DMS153 (cell line): ENCODE measurements at regions not wholly inside any gene's neighbourhood (a gene's known extent, or its start where the extent isn't known, plus 50 kb on each side); places are given as distances from the start of the nearest gene placed in this dataset.
A peak's percentile ranks its signal among the peaks of the same experiment; 100 is the strongest.

ENCODE experiments used
- DNase-seq: peaks from one replicate; lab custom pipeline; 2025; lab: John Stamatoyannopoulos, UW

DNA sequence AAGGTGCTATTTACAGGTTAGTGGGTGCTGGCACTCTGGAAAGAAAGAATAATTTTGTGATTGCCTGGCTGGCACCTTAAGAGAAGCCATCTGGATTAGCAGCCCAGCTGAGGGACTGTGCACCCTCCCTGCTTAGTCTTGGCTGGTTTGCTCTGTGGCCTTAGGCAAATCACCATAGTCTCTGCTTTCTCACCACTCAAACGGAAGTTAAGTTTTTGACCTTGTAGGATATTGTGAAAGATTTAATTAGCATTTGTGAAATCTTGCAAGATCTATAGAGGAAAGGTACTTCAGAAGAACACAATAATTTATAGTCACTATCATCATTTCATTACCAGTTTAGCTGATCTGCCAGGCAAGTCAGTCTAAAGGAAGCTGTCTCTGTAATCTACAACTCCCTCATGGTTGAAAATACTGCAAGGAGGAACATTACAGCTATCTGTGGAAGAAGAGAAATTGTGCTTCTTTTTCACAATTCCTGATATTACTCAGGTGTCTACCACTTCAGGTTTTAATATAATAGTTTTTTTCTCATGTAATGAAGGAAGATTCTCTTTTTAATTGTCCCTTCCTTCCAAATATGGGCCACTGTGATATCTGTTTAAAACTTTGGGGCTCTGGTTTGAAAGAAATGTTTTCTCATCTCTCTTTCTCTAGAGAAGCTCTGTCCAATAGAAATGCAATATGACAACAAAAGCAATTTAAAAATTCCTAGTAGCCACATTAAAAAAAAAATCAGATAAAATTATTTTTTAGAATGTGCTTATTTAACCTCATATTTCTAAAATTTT, 219.6 kb downstream of the PTEN start:
- no peak for DNase-seq

DNA sequence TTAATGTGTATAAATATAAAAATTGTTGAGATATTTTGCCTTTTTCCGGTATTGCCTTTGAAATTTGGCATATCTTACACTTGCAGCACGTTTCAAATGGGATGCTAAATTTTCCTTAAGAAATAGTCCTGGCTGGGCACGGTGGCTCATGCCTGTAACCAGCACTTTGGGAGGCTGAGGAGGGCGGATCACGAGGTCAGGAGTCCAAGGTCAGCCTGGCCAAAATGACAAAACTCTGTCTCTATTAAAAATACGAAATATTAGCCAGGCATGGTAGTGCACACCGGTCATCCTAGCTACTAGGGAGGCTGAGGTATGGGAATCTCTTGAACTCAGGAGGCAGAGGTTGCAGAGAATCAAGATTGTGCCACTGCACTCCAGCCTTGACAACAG, 220.2 kb downstream of the PTEN start:
- DNase-seq: no peak

DNA sequence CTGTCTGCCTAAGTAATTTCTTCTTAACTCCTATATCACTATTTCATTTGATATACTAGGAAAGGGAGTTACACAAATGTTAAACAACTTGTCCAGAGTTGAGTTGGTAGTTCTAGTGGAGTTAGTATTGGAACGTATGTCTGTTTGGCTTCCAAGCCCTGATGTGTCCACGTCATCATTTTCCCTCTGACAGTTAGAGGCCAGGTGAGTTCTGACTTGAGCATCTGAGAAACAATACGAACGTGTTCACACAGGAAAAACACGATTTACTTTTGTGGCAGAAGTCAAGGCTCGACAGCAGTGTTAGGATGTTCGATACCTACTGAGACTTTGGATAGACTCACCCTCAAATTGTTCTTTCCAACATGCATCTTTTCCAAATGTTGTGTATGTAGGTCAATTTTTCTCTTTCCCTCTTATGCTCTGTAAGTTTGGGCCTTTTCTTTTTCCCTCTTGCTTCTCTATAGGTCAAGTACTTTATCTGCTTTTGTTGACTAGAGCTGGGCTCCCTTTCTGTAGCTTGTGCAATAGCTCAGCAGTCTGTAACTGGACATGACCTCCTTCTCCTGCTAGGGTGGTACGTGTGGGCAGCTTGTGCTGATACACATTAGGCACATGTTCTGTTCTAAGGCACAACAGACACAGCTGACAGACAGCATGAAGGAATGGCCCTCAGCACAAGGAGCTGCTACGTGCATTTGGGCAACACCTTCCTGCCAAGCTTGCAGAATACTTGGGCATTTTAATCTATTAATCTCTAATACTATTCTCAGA, 222.9 kb downstream of the PTEN start:
- no peak for DNase-seq

DNA sequence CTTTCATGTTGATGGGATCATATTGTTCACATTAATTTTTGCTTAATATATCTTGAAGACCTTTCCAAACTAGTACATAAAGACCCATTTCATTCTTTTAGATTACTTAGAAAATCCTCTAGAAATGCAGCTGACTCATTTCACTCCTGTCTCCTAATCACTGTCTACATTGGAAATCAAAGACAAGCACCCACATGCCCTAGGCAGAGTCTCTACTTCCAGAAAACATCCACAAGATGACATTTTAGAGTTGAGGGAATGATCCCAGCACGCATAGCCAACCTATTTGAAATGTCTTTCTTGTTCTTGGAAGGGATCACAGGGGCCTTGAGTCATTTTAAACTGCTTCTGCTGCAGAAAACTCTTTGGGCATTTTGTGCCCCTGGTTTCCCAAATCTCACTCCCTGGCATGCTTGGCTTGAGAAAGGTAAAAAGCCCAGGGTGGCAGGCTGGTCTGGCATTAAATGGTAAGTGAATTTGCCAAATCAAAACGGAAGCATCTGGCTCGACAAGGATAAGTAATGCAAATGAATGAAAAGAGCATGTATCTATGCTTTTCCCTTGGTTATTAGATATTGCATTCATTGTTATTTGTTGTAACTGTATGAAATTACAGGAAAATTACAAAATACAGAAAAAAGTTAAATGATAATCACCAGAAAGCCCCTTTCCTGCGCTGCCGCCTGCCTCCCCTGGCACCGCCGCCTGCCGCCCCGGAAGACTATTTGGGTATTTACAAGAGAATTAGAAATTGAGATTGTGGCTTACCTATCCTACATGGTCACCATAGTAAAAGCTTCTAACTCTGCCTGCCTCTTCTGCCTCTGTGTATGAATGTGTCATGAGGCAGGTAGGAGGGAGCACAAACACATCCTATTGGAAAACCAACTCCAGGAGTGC, 225.3 kb downstream of the PTEN start:
- DNase-seq: no peak

DNA sequence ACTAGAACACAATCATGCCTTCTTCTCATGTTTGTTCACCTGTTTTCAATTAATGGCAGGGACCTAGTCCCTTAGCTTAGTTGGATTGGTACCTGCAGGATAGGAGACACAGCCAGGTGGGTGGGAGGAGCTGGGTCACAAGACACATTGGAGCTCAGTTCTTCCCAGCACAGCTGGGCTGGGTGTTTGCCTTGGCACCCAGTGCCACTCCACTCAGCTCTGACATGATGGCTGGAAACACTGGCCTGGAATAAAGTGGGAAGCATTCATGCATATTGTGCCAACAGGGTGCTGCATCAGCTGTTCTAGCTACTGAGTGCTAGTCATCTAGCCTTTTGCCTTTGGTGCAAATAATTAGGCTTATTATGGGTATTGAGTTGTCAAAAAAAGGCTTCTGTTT, 226.1 kb downstream of the PTEN start:
- peak; percentile 96 for DNase-seq

DNA sequence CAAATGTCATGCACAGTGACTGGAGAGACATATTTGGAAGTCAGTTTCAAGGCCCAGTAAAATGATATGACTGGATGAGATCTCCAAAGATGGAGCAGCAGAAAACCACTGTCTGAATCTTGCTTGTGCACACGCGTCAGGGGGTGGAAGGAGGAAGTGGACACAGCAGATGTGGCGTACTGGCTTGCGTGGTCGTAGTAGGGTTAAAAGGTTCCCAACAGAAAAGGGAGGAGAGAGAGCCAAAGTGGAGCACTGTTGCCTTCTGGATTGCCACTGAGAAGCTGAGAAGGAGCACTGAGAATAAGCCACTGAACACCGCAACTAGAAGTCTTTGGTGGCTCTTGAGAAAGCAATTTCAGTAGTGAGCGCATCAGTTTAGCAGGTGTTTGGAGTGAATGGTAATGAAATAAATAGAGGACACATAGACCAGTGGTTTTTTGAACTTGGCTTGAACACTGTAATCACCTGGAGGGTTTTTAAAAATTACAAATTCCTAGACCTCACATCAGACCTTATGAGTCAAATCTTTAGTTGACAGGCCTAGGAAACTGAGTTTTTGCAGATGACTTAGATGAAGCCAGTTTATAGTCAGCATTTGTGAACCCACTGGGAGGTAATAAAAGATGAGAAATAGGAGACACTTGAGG, 227.3 kb downstream of the PTEN start:
- no peak for DNase-seq

DNA sequence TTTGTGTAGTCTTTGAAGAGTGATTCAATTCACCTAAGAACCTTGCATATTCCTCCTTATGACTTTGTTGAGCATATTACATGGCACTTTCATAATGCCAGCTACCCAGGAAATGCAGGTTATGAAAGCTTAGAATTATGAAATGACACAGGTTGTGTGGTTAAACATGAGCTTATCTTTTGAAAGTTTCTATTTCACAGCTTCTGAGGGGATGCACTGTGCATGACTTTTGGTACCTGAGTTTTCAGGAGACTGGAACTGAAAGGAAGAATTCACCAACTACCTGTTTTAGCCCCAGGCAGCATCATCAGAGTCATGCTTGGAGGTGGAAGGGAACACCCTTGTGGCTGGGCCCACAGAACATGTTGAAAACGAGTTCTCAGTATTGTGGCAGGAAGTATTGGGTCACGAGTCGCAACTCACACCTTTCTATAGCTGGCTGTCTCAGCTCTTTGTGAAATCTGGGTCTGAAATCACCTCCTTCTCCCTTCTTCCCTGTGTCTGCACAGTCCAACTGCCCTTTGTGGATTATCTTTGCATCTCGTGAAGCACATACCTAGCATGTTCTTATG, 228.2 kb downstream of the PTEN start:
- DNase-seq: no peak

DNA sequence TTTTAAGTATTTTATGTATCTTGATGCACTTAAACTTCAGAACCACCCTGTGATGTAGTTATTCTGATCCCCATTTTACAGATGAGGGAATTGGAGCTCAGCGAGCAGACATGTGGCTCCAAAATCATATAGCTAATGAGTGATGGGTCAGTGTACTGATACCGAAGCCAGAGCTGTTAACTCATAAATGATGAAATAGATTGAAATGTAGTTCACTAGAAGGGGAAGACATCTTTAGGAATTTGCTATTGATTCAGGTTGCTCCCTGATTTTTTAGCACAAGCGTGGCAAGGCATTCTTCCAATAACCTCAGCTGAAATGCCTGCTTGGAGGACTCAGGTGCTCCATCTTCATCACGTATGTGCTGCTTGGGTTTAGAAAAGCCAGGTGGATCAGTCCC, 228.8 kb downstream of the PTEN start:
- no peak for DNase-seq

DNA sequence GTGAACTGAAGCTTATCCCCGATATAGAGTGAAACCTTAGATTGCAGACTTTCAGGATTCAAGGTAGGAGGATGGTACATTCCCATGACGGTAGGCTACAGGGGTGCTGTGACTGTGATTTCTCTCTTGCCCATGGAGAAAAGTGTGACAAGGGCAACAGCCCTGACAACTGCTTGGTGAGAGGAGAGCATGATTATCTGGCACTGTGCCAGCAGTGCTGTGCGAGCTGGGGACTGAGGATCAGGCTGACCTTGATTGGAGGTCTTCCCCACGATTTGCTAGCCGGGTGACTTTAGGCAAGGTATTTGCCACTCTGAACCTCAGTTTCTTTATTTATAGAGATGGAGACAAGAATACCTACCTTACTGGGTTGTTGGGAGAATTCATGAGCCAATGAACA, 229.5 kb downstream of the PTEN start:
- DNase-seq: peak; percentile 29

DNA sequence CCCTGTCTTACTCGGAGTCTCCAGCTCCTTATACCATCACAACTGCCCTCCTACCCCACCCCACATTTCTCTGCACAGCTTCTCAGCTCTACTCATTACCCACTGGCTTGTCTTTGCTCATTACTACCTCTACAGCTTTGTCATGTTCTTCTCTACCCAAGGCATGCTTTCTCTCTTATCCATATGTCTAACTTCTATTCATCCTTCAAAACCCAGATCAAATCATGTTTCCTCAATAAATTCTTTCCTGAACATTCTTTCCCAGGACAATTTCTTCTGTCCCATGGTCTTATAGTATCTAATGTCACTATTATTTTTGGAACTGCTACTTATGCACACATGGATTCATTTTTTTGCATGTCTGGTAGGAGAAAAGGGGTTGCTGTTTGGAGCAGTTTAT, 231.4 kb downstream of the PTEN start:
- no peak for DNase-seq

DNA sequence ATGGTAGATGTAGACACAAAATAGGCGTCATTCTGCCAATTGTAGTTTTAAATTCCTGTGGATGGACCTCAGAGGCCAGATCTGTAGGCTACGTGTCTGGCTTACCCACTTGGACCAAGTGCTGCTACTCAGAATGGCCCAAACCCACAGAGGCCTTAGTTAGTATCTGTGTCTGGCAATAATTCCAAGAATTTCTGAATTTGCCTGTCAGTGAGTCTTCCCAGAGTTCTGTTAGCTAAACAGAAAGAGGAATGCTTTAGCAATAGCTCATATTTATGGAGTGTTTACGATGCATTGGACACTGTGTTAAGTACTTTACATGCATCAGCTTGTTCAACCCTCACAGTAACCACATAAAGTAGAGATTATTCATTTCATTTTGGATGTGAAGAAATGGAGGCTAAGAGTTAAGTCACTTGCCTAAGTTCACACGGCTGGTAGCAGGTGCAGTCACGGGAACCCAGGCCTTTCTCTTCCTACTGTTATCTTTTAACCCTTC, 231.8 kb downstream of the PTEN start:
- DNase-seq: no peak

DNA sequence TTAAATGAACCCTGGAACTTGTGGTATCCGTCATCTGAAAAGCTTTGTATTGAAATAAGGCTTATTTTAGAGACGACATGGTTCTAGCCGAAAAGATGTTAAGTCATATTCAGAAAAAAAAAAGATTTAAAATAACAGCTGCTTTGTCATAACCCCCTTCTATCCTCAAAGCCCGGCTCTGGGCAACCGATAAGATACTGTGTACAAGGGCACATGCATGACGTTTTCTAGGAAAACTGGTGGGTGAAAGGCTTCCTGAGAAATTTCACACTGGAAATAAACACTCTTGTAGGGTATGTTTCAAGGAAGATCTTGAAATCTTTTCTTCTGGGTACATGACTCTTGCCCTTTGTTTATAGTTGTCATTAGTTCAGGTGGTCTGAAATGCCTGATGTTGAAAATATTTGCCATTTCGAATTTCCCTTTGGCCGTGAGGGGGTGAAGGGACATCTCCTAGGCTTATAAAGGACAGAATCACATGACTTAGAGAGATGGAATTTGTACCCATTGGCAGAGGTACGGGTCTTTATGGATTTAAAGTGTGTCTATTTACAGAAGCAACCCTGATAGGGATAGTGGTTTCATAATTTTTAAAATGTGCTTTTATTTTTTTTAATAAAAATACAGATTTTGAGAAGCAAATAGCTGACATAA, 232.5 kb downstream of the PTEN start:
- DNase-seq: no peak

DNA sequence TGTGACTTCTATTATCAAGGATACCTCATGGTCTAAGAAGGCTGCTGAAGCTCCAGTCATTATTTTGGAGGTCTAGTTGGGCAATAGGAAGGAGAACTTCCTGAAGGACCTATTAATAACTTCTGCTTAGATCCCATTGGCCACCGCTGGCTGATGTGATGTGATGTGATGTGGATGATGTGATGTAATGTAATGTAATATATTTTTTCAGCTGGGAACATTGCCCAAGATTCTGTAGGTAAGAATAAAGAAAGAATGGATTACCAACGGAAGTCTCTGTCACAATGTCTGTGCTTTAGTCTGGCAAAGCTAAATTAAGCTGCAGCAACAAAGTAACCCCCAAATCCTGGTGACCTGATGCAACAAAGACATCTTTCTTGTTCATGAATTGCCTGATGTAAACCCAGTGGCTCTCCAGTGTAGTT, 233.7 kb downstream of the PTEN start:
- DNase-seq: no peak

DNA sequence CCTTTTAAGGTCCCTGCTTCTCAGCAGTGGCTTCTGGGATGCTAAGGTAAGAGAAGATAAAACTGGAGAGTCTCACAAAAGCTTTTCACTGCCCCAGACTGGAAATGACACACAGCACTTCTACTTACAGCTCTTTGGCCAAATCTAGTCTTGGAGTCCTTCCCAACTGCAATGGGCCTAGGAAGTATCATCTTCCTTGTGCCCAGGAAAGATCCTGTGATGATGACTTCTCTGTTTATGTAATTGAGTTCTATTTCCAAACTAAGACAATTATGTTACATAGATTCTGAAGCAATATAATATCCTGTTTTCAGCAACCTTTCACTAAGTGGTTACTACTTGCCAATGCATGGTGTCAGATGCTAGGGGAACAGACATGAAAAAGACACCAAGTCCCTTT, 234.1 kb downstream of the PTEN start:
- DNase-seq: no peak

DNA sequence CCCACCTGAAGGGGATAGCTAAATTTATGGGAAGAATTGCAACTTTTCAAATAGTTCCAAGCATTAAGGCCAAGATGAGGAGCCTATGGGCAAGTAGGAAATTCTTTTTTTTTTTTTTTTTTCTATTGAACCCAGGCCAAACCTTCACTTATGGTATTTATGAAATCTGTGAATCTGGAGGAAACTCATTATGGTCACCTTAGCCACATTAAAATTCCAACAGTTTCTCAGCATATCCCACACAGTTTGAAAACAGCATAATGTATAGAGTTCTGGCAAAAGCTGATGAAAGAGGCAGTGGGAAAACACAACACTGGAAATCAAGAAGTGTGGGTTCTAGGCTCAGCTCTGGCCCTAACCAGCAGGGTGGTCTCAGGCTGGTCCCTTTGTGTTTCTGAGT, 236.9 kb downstream of the PTEN start:
- no peak for DNase-seq

DNA sequence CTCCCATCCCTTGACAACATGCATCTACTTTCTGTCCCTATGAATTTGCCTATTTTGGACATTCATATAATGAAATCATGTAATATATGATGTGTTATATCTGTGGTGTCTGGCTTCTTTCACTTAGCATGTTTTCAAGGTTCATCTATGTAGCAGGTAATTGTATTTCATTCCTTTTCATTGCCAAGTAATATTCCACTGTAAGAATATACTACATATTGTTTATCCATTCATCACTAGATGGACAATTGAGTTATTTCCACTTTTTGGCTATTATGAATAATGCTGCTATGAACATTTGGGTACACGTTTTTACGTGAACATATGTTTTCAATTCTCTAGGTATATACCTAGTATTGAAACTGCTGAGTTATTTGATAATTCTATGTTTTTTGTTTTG, 238.2 kb downstream of the PTEN start:
- no peak for DNase-seq

DNA sequence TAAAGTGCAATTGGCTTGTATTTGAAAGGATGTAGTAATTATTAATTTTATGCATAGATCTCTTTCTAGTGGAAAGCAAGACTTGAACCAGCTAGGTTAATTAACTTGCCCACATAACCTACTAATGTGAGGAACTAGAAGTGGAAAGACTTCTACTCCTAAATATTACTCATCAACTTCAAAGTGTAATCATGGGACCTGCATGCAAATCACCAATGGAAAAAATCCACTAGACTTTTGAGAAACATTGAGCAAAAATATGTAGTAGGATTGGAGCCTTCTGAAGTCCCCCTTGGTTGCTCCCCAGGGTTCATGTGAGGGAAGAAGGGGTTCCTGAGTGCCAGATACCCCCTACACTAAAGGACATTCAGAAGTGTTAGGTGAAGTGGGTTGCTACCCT, 240.2 kb downstream of the PTEN start:
- DNase-seq: no peak

DNA sequence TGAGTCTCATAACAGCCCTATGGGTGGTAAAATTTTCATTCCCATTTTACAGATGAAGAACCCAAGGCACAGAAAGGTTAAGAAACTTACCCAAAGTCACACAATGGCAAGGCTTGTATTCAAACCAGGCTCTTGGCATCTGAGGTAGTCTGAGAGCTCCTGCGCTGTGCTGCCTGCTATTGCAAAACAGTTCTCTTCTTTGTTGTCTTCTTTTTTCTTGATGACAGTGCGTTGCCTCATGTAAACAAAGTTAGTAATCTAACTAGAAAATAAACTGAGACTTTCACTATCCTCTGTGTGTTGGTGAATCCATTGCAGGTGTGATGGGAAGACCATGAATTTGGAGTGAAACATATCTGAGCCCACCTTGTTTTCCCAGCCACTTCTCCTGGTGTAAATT, 240.8 kb downstream of the PTEN start:
- no peak for DNase-seq

DNA sequence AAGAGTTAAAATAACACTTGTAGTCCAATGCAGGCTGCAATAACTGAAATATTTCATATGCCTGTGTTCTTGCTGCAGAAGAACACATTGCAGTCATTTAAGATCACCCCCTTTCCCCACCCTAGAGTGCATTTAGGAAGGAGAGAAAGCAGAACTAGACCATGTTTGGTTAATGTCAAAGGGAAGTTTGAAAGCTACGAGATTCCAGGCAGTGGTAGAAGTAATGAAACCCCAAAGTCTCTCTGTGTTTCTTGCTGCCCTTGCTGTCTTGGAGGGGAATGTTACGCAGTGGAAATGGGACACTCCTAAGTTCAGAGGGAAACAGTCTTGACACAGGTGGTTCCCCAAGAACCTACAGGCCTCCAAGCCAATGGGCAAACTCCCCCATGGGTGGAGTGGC, 242.9 kb downstream of the PTEN start:
- DNase-seq: no peak

DNA sequence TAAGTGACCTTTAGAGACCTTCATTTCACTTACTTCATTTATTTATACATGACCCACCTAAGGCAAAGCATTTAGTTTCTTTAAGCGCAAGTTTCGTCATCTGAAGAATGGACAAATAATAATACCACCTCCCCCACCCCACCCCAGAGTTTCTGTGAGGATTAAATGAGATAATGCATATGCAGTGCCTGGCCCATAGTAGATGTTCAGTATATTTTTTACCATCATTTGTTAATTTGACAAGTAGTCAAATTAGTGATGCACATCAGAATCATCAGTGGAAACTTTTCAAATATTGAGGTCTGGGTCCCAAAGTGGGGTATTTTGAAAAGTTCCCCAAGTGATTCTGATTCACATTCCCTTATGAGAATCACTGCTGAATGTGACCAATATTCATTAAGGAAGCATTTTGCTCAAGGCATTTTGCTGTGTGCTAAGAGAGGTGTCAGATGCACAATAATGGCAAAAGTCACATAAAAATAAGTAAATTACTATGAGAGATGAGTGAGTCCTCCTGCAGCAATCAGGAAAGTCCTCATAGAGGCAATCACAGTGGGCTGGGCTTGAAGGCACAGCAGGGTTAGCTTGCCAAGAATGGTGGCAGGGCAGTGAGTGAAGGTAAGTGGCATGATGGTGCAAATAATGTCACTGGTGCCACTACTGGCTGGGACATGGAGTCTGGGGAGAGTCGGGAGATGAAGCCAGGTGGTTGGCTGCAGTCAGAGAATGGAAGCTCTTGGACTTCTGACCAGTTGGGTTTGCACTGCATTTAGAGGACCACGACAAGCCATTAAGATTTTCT, 244.1 kb downstream of the PTEN start:
- no peak for DNase-seq
